ENCODE measurements at regions not wholly inside any gene's neighbourhood (a gene's known extent, or its start where the extent isn't known, plus 50 kb on each side); places are given as distances from the start of the nearest gene placed in this dataset.

GRCh38 chr6:9295644-9296043, 860.3 kb upstream of the SLC35B3 start:
- TF ChIP-seq CTCF (IDR thresholded peaks at IDR 0.05; ENCODE audit: extremely low read depth in 1 of 2, insufficient read depth in 1 of 2, low read depth in 1 of 2, low read length in 2 of 2) = no peak
- no peak for TF ChIP-seq EZH2 (IDR thresholded peaks at IDR 0.05; ENCODE audit: borderline replicate concordance, low read depth, low read length, severe bottlenecking)
- TF ChIP-seq POLR2A (IDR thresholded peaks at IDR 0.05; ENCODE audit: low read depth, low read length) = no peak
- TF ChIP-seq POLR2AphosphoS5 (IDR thresholded peaks at IDR 0.05; ENCODE audit: insufficient read depth, low read depth, low read length) = no peak
